Ovary (tissue), 7 donors: ENCODE measurements at regions not wholly inside any gene's neighbourhood (a gene's known extent, or its start where the extent isn't known, plus 50 kb on each side); places are given as distances from the start of the nearest gene placed in this dataset. TPM values are rescaled to one million over a fixed set of nuclear protein-coding genes. Genes with fewer than 3 reads are reported as not detected.

Source experiments
- DNase-seq, 5 donors: peaks; one replicate each; pipeline ENCODE4 v3.0.0-alpha.2; 2019 to 2020
- H3K27ac ChIP-seq, 2 donors: fragments of 200-600 bp; one replicate each; pipeline versions ENCODE4 v1.5.1 to v1.8.0; 2019 to 2022
- H3K27me3 ChIP-seq: fragments of 200-600 bp; one replicate; pipeline ENCODE4 v1.8.0; 2022
- H3K36me3 ChIP-seq: fragments of 200-600 bp; sonication (generic); one replicate; pipeline ENCODE4 v1.5.1; 2019
- H3K4me1 ChIP-seq: one replicate; pipeline ENCODE4 v1.8.1; 2013; ENCODE audit warnings: mild to moderate bottlenecking, moderate library complexity; ENCODE audit not compliant: insufficient read depth
- H3K4me3 ChIP-seq: fragments of 200-600 bp; sonication (generic); one replicate; pipeline ENCODE4 v1.5.1; 2017
- H3K9me3 ChIP-seq, 2 donors: fragments of 200-600 bp in 1 of 2; sonication (generic) in 1 of 2; one replicate each; pipeline versions ENCODE4 v1.5.1 to v1.8.1; 2013 to 2019; ENCODE audit warnings: mild to moderate bottlenecking in 1 of 2, moderate library complexity in 1 of 2
- EP300 ChIP-seq: sonication (generic); formaldehyde crosslinking; IDR thresholded peaks from one replicate; pipeline ENCODE4 v1.6.1; 2017; ENCODE audit warnings: antibody characterized with exemption
- POLR2A ChIP-seq: fragments of 450-650 bp; IDR thresholded peaks from one replicate; pipeline ENCODE4 v1.6.1; 2017; ENCODE audit warnings: antibody characterized with exemption, mild to moderate bottlenecking, moderate library complexity
- WGBS, 3 donors: extraction: QIAGEN DNeasy Blood & Tissue Kit in 1 of 3; methylation state at CpG; one replicate each; pipeline versions ENCODE4 v1.1.5 to v1.1.7; 2013 to 2017; 5-methylcytosine and 5-hydroxymethylcytosine counted together
- intact Hi-C, 4 donors: fragments of 100-400 bp; cut with DNase I; formaldehyde crosslinking; loops; one replicate each; pipeline versions ENCODE4 v1.11.0 to v1.15.1; 2022 to 2023
- small RNA-seq: library from RNA; depleted of rRNA; stranded (forward); fragments of <200 nt; gene quantifications from one replicate; pipeline ENCODE3, GENCODE V24; 2016
- TF ChIP-seq, protein P1 (sequence below), 3 donors: fragments of 450-650 bp in 2 of 3; fragments of 200-600 bp in 1 of 3; IDR thresholded peaks; one replicate each; pipeline versions ENCODE4 v1.5.1 to v1.8.0; 2016 to 2022; ENCODE audit warnings: antibody characterized with exemption in 3 of 3, mild to moderate bottlenecking in 1 of 3
- donor health status: DM: no; HTN: no; CAD: no; lungs with moderate emphysema.
- donor health status: DM: no; HTN: no; CAD: no.
- donor health status: Bipolar disorder and iron deficiency.
- donor health status: DM: no; HTN: no; CAD: no.
- donor health status: DM: yes; HTN: yes; CAD: no.

DNA sequence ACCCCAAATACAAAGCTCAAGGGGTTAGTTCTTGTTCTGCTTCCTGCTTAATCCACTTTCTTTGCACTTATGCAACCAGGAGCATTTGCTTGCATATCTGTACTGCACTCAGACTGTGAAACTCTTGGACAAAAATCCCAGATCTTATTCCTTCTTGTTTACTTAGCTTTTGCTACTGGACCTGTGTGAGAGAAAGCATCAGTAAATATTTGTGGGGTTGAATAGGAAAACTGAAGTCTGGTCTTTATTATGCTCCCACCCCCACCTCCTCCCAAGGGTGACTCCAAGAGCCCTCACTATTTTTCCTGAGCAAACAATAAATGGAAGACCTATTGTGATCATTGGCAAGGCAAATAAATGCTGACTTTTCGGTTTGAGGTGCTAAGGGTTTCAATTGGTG lies 57.1 kb upstream of the VSTM2A start:
- intact Hi-C loops, result no loop called here
- H3K4me3 ChIP-seq, result no peak overlapping the region
- WGBS, 3 donors, result 63 to 73% (median 64%) methylated on average over 1 of the region's 1 CpG
- no peaks in the 10 kb centered on the region for H3K9me3 ChIP-seq
- no peak overlapping the region for H3K27ac ChIP-seq
- no peak for DNase-seq
- no peaks in the 10 kb centered on the region for H3K4me1 ChIP-seq
- TF ChIP-seq, protein P1, sequence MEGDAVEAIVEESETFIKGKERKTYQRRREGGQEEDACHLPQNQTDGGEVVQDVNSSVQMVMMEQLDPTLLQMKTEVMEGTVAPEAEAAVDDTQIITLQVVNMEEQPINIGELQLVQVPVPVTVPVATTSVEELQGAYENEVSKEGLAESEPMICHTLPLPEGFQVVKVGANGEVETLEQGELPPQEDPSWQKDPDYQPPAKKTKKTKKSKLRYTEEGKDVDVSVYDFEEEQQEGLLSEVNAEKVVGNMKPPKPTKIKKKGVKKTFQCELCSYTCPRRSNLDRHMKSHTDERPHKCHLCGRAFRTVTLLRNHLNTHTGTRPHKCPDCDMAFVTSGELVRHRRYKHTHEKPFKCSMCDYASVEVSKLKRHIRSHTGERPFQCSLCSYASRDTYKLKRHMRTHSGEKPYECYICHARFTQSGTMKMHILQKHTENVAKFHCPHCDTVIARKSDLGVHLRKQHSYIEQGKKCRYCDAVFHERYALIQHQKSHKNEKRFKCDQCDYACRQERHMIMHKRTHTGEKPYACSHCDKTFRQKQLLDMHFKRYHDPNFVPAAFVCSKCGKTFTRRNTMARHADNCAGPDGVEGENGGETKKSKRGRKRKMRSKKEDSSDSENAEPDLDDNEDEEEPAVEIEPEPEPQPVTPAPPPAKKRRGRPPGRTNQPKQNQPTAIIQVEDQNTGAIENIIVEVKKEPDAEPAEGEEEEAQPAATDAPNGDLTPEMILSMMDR (IDR thresholded peaks at IDR 0.05), result no peak
- TF ChIP-seq POLR2A (no peak), EP300 (no peak)
- H3K36me3 ChIP-seq, result no peaks in the 10 kb centered on the region
- H3K27me3 ChIP-seq, result no peaks in the 10 kb centered on the region

Small RNAs in the stretch of these regions (small RNA-seq; reads per million reads assigned to genes)
- gene AC074348.1 (not detected), gene RNU2-29P (not detected)
